ENCODE measurements at regions not wholly inside any gene's neighbourhood (a gene's known extent, or its start where the extent isn't known, plus 50 kb on each side); places are given as distances from the start of the nearest gene placed in this dataset.

DNA sequence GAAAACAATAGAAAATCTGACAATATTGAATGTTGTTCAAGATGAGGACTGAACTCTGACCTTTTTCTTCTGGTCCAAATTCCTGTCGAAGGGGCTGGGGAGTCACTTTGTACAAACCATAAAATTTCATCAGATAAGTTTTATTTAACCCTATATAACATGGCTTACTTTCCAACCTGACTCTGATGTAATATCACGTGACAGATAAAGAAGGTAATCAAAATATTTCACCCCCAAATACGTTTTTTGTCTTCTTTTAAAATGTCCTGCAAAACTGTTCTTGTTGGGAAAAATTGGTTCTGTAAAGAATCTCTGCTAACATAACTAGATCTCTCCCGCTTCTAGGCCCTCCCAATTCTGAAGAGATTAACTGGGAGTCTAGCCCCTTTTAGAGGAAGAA is 90.9 kb upstream of the MDFIC start:
- TF ChIP-seq, protein P1, sequence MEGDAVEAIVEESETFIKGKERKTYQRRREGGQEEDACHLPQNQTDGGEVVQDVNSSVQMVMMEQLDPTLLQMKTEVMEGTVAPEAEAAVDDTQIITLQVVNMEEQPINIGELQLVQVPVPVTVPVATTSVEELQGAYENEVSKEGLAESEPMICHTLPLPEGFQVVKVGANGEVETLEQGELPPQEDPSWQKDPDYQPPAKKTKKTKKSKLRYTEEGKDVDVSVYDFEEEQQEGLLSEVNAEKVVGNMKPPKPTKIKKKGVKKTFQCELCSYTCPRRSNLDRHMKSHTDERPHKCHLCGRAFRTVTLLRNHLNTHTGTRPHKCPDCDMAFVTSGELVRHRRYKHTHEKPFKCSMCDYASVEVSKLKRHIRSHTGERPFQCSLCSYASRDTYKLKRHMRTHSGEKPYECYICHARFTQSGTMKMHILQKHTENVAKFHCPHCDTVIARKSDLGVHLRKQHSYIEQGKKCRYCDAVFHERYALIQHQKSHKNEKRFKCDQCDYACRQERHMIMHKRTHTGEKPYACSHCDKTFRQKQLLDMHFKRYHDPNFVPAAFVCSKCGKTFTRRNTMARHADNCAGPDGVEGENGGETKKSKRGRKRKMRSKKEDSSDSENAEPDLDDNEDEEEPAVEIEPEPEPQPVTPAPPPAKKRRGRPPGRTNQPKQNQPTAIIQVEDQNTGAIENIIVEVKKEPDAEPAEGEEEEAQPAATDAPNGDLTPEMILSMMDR (IDR thresholded peaks at IDR 0.05) = no peak
- TF ChIP-seq POLR2A (IDR thresholded peaks at IDR 0.05; ENCODE audit: low read depth) = no peak
- no peak for TF ChIP-seq EP300 (IDR thresholded peaks at IDR 0.05)
